HG03135 (cell line): ENCODE measurements at regions not wholly inside any gene's neighbourhood (a gene's known extent, or its start where the extent isn't known, plus 50 kb on each side); places are given as distances from the start of the nearest gene placed in this dataset.

Source experiments
- ATAC-seq: cut with Tn5 transposase; IDR thresholded peaks from one replicate; pipeline ENCODE4 v1.9.1; 2021; ENCODE audit warnings: mild to moderate bottlenecking, moderate library complexity; ENCODE audit not compliant: unreplicated experiment

DNA sequence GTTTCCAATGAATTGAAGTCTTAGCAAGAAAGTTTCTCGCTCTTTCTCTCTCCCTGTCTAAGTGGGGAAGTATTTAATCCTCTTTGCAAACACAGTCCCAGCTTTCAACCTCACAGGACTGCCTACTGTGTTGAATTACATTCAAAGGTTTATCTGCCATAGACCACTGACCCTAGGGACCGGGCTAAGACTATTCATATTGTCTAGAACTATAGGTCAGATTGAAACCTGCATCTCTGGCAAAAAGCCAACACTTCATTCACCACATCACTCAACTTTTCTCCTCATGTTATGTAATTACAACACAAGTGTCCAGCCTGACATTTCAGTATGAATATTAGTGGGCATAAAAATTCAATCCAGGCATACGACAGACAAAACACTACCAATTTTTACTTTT lies 314.7 kb upstream of the RSPO3 start:
- no peak for ATAC-seq

DNA sequence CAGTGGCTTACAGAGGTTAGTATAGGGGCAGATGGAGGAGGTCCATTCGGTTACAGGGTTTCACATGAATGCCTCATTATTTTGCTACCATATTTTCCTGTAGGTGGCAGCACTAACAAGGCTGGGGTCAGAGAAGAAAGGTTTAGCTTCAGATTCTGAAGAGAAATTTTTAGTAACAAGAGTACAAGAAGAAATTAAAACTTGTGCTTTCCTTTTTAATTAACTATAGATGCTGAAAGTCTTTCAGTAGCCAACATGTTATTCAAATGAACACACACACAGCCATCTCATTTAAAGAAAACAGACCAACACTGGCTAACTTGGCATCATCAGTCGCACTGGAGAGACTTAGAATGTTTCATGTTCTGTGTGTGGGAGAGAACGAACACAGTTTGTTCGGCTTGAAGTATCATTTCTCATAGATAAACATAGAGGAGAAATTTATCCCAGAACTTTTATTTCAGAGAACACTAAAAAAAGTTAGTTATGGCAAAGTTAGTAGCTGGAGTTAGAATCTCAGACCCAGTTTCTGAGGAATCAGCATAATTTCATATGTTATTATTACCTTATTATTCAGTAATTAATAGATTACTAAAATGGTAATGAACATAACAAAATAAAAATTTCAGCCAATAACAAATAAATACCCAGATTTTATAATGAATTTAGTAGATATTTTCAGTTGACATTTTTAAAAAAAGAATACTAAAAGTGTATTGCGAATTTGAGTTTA lies 314.0 kb upstream of the RSPO3 start:
- ATAC-seq = peak; percentile 84

DNA sequence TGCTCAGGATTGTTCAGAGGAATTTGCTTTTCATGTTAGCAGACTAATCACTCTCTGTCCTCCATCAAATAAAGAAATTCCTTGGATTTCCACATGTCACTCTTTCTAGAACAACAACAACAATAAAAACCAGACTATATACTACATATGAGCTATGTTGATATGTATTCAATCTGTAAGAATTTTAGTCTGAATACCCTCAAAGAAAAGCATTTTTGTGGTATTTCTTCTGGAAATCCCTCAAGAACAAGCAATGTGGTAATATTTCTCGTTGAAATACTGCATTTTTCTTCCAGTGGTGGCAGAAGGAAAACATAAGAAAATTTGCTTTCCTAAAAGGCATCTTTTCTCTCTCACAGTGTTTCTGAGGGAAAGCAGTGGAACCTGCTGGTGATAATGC lies 312.6 kb upstream of the RSPO3 start:
- ATAC-seq = no peak

DNA sequence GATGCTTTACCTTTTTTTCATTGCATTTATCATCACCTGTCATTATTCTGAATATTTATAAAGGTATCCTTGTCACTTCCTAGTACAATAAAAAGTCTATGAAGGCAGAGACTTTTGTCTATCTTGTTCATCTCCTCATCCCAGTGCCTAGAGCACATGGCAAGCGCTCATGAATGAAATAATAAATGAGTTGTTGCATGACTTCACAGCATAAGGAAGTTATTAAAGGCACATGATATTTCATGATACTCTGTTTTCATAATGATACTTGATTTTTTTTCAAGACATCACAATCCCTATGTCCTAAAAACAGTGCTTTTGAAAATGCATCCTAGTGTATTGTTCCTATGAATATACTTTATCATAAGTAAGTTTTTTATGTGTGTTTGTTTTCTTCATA lies 310.6 kb upstream of the RSPO3 start:
- ATAC-seq = no peak

DNA sequence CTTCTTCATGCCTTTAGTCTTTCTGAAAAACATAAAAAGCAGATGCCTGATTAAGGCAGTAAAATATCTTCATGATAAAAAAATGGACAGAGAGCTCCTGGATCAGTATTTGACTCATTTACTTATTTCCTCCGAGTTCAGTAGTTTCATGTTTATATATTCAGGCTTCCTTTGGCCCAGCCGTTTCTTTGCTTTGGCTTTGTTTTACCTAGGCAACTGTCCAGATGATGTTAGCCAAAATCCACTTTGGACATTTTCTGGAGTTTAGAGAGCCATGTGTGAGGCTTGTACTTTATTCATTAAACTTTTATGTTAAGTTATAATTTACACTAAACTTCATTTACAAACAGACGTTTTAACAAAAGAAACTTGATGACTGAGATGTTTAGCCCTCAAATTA lies 307.1 kb upstream of the RSPO3 start:
- no peak for ATAC-seq

DNA sequence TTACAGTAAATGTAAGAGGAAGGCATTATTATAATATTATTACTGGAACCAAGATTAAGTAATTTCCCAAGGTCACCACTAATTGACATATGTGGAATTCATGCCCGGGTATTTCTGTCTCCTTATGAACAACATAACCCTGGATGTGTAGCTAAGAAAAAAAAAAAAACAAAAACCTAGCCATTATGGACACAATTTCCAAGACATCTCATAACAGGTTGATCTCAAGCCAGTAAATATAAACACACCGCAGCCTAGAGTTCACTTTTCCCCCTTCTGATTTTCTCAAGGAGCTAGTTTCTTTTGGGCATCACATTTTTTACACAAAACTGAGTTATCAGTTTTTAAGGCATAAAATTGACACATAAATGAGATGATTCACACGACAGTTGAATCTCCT lies 306.5 kb upstream of the RSPO3 start:
- no peak for ATAC-seq

DNA sequence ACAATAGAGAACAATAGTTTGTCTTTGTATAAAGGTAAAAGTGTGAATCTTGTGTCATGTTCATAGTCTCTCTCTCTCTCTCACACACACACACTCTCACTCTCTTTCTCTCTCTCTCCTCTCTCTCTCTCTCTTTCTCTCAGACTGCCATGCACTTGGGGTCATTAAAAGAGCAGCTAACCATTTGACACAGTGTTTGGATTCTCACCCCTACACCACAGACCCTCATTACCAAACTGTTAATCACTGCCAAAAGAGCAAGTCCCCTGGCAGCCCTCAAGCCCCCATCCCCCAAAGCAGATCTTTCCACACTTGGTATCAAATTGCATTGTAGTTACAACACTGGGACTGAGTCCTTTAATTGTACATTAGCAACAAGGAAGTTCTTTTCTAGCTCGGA lies 305.8 kb upstream of the RSPO3 start:
- no peak for ATAC-seq

DNA sequence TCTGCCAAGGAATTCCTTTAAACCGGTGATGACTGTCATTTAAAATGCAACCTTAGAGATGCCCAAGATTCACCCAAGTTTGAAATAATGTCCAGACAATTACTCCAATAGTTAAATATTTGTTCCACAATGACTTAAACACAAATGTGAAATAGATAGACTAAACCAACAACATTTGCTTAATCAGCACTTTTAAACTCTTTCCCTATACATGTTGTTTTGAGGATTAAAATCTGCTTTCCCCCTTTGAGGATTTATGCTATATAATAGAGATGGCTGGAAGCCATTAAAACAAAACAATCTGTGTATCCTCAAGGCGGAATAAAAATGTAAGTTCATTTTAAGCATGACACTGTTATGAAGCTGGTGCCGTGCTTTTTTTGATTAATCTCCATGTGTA lies 297.8 kb upstream of the RSPO3 start:
- ATAC-seq = no peak

DNA sequence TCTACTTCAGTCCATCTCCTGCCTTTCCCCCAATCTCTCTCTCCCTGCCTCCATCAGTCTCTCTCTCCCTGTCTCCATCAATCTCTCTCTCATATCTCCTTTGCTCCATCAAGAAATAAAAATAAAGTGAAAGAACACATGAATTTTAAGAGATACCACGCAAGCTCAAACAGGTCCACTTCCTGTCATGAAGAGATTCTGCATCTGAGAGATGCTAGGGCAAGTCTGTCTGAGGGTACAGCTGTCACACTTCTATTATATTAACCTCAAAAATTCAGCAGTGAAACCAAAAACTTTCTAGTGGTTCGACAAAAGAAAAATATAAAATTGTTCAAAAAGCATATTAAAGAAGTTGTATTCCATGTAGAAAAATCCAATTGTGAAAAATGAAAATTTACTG lies 296.8 kb upstream of the RSPO3 start:
- ATAC-seq = no peak

DNA sequence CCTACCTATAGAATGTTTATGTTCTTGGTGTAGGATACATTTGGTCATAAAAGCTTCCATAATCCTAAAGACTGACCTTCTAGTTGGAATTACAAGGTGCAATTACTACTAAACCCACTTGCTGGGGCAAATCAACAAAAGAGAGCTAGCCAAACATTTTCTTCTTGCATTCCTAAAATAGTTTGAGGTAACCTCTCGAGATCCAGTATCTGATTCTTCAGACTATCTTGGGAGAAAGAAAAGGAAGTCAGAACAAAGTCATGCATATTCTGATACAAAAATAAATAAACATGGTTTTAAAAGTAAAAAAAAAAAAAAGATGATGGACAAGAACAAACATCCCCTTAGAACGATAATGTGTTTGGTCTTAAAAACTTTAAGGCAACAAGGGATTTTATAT lies 294.2 kb upstream of the RSPO3 start:
- ATAC-seq = no peak

DNA sequence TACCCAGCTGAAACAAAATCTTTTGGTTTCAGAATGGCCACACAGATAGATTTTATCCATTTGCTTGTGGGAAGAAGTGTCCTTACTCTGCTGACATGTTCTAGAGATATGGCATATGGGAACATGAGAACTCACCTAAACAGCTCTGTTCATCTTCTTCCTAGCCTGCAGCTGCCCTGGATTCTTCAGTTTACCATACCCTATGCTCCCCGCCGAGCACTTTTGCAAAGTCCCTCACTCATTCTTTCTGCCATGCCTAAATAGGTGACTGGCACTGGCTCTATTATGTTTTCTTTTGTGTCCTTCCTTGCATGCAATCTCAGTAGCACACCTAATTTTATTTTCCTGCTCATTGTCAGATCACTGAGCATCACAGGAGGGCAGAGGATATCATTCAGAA lies 293.7 kb upstream of the RSPO3 start:
- ATAC-seq = no peak

DNA sequence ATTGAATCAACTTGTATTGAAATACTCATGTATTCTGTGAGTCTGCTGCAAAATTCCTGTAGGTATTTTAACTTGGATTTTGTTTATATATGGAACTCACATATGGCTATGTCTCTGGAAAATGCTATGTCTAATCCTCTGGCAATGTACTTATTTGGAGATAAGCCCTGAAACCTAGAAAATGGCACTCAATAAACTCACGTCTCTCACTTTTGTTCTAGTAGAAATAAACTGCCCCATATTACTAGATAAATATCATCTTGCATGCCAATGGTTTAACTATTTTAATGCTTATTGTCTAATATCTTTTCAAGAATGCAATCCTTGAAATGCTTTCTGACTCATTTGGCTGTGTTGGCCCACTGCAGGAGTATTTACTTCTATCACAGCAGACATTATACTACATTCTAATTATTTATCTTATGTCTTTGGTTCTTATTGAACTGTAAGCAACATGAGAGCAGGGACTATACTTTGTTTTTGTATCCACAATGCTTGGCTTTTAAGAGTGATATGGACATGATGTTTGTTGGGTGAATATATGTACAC lies 292.2 kb upstream of the RSPO3 start:
- no peak for ATAC-seq

DNA sequence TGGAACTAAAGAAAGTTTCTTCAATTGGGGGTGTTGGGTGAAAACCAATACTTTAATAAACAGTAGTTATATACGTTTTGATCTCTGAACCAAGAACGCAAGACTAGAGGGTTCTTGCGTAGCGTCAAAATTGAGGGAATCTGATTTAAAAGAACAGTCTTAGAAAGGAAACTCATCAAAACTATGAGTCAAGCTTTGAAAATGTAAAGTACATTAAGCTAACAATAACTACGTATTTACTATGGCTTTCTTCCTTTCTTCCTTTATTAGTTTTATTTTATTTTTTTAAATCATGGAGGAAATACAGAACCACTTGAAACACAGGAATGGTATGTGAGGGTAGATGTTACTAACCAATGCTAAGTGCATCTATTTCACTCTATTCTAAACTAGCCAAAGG lies 287.0 kb upstream of the RSPO3 start:
- ATAC-seq = no peak

DNA sequence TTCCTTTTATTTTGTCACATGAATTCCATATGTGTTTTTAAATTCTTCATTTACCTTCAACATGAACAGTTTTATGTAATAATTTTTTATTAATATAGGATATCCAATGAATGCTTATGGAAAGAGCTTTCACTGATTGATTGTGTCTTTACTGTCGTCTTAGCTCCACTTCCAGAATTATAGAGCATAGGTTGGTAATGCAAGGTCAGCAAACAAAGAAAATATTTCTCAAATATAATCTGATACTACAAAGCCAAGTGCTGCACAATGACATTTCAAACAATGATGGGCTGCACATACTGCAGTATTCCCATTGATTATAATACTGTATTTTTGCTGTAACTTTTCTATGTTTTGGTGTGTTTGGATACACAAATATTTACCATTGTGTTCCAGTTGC lies 275.7 kb upstream of the RSPO3 start:
- ATAC-seq = no peak

DNA sequence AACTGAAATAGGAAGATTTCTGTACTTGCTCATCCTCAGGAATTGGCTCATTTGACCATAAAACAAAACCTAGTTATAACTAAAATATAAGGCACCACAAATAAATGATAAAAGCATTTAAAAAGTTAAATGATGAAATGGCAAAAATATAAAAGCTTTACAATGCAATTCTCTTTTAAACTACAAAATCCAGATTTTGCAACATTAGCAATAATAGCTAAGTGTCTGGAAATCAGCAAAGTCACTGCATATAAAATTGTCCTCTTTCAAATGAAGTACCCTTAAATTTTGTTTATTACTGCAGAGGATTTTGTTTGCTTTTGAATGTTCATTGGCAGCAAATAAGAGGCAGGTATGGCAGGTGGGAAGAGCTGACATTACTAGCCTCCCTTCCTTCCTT lies 270.4 kb upstream of the RSPO3 start:
- no peak for ATAC-seq

DNA sequence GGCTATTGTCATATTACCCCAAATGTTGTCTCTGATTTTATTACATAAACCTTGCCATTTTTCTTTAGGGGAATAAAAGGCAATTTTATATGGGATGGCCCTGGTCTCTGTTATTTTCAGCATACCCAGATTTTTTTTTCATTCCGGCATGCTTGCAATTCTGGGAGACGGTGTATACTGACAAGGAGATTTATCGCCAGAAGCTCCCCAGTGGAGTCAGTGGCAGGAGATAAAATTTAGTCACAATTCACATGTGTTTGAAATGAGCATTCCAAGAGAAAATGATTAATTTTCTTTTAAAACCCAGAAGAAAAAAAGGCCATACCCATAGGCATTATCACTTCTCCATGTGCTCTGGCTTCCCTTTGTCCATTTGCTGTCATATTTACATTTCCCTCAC lies 250.8 kb upstream of the RSPO3 start:
- no peak for ATAC-seq

DNA sequence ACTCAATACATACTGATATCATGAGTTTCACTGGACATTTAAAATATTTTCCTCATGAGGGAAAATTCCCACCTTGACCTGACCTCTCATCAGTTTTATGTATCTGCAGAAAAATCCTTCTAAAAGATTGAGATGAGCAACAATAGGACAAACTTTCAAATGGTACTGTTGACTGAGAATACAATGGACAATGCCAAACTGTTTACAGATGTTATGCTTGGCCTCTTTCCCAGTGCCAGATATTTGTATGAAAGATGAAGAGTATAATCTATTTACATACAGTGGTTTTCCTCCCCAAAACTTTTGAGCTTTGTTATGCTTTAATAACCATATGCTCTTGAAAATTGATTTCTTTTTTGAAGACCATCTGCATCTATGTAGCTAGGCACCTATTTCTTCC lies 245.1 kb upstream of the RSPO3 start:
- no peak for ATAC-seq

DNA sequence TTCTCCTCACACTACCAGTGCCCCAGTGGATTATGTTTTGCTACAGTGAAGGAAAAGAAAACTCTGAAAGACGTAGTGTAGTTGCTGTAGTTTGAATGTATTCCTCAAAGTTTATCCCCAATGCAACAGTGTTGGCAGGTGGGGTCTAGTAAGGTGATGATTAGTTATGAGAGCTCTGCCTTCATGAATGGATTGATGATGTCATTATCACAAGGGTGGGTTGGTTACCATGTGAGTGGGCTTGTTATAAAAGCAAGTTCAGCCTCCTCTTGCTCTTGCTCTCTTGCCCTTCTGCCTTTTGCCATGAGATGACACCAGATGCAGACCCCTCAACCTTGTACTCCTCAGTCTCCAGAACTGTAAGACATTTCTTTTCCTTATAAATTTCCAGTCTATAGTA lies 244.7 kb upstream of the RSPO3 start:
- ATAC-seq = no peak

DNA sequence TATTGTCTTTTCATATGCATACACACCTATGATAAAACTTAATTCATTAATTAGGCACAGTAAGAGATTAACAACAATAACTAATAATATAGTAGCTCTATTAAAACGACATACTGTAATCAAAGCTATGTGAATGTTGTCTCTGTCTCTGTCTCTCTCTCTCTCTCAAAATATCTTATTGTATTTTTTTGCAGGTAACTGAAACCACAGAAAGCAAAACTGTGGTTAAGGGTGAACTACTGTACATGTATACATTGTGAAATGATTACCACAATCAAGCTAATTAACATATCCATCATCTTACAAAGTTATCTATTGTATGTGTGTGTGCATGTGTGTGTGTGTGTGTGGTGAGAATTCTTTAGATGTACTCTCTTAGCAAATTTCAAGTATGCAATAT lies 242.0 kb upstream of the RSPO3 start:
- no peak for ATAC-seq

DNA sequence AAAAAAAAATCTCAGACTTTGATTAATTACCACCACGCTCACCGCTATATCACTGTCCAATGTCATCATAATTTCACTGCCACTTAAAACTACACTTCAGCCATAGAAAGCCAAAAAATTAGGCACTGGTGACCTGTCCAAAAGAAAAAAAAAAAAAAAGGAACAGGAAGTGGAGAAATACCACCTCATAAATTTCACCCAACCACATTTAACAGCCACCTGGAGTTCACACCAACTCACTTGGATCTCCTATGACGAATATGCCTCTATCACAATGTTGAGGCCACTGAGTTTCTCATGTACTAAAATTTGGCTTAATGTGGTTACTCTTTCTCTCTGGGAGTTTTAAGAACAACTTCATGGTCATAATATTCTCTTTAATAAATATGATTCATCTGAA lies 237.5 kb upstream of the RSPO3 start:
- no peak for ATAC-seq

DNA sequence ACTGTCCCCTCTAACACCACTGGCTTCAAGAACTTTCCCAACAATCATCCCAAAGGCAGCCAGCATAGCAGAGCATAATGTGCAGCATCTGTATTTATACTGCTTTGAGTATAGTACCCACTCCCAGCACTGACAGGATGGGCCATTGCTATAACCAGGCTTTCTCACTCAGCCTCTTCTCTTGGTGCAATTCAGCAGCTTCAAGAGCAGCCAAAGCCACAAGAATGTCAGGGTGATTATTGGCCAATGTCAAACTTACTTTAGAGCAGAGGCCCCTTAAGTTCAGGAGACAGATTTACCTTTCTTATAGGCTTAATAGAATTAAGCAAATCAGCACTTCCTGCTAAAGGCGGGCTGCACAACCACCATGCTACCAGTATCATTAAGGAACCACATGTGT lies 232.4 kb upstream of the RSPO3 start:
- ATAC-seq = no peak

DNA sequence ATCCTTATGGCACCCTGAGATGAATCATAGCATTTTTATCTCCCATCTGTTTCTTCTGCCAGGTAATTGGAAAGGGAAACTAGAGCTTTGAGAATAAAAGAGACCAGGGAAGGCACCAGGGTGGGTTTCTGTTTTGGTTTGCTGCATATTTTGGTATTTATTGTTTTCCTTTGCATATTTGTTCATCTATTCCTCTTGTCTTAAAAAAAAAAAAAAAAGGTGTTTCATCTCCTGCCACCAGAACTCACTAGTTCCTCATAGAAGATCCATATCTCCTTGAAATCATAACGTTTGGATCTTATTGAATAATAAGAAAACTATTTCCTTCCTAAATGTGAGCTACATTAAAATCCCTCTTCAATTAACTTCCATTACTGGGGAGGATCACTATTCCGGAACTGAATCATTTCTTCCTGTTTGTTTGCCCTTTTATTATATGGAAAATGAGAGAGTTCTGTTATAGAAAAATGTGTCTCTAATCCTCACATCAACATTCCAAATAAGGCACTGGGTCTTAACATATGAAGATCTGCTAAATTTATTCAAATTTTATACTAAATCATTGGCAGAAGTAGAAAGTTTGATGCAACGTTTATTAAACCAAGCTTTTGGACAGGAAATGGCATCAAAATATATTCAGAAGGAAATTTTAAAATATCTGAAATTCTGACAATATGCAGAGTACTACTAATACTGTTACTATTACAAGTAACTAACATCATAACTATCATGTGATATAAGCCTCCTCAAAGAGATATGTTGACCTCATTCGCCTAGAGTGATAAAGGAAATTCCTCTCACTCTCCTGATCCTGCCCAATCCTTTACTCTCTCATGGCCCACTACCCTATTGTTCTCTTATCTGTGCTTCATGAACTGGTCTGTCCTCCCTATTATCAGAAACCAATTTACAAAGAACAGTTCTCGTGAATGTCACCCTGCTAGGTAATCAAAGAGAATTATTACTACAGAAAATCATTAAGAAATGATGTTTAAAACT lies 229.4 kb upstream of the RSPO3 start:
- ATAC-seq = no peak
